SK-N-SH (cell line): ENCODE measurements at regions not wholly inside any gene's neighbourhood (a gene's known extent, or its start where the extent isn't known, plus 50 kb on each side); places are given as distances from the start of the nearest gene placed in this dataset.

Source experiments
- CTCF ChIA-PET: fragments of 300-600, 350-600 bp; formaldehyde crosslinking; extraction: SDS; loops from one replicate; lab custom pipeline; 2021; lab: Yijun Ruan, JAX
- POLR2A ChIA-PET: fragments of 350-600 bp; sonication (Branson Sonifier 250); formaldehyde crosslinking; extraction: SDS; loops from one replicate; lab custom pipeline; 2020; ENCODE audit warnings: antibody characterized with exemption, inconsistent platforms; lab: Yijun Ruan, JAX
- DNase-seq: peaks from one replicate; pipeline ENCODE4 v3.0.0; 2012
- H2AFZ ChIP-seq: fragments of 200-600 bp; sonication (generic); 2 replicates; pipeline ENCODE4 v1.8.1; 2016; ENCODE audit warnings: antibody characterized with exemption, mild to moderate bottlenecking, low read depth
- H3F3A ChIP-seq: fragments of 200-600 bp; sonication (generic); replicated peaks from 2 replicates; pipeline ENCODE3; 2016; ENCODE audit warnings: antibody characterized with exemption, mild to moderate bottlenecking; ENCODE audit not compliant: insufficient read depth
- H3K27ac ChIP-seq, 2 experiments: fragments of 200-500 bp in 1 of 2; fragments of 200-600 bp in 1 of 2; sonication (Bioruptor generic) in 1 of 2; sonication (generic), shearing (Covaris generic) in 1 of 2; 2 replicates each; pipeline versions ENCODE4 v1.5.1 to v1.6.1; 2014 to 2016; ENCODE audit warnings: low read depth in 2 of 2, inconsistent platforms in 1 of 2, low read length in 1 of 2, mild to moderate bottlenecking in 1 of 2, mixed read lengths in 1 of 2
- H3K27me3 ChIP-seq: fragments of 200-600 bp; sonication (generic), shearing (Covaris generic); 2 replicates; pipeline ENCODE4 v1.6.1; 2016; ENCODE audit warnings: mixed run types; ENCODE audit not compliant: insufficient read depth
- H3K36me3 ChIP-seq, 2 experiments: fragments of 200-500 bp in 1 of 2; fragments of 200-600 bp in 1 of 2; sonication (Bioruptor generic) in 1 of 2; sonication (generic) in 1 of 2; replicated peaks in 1 of 2; 2 replicates each; pipeline versions ENCODE3 to v1.5.1; 2014 to 2016; ENCODE audit warnings: low read length in 1 of 2, mild to moderate bottlenecking in 1 of 2; ENCODE audit not compliant: insufficient read depth in 2 of 2, control insufficient read depth in 1 of 2
- H3K4me1 ChIP-seq, 2 experiments: fragments of 200-500 bp in 1 of 2; fragments of 200-600 bp in 1 of 2; sonication (Bioruptor generic) in 1 of 2; sonication (generic), shearing (Covaris generic) in 1 of 2; 2 replicates each; pipeline versions ENCODE4 v1.5.1 to v1.6.1; 2014 to 2016; ENCODE audit warnings: low read depth in 1 of 2, low read length in 1 of 2, mixed run types in 1 of 2; ENCODE audit not compliant: insufficient read depth in 2 of 2, control insufficient read depth in 1 of 2
- H3K4me2 ChIP-seq: fragments of 200-600 bp; sonication (generic), shearing (Covaris generic); 2 replicates; pipeline ENCODE4 v1.6.1; 2017; ENCODE audit warnings: mixed run types
- H3K4me3 ChIP-seq, 2 experiments: fragments of 200-500 bp in 1 of 2; fragments of 200-600 bp in 1 of 2; sonication (Bioruptor generic) in 1 of 2; sonication (generic), shearing (Covaris generic) in 1 of 2; 2 replicates each; pipeline versions ENCODE4 v1.5.1 to v1.8.1; 2014 to 2016; ENCODE audit warnings: low read depth in 2 of 2, inconsistent platforms in 1 of 2, low read length in 1 of 2, mild to moderate bottlenecking in 1 of 2, mixed read lengths in 1 of 2, moderate library complexity in 1 of 2
- H3K79me2 ChIP-seq: fragments of 200-600 bp; sonication (generic); 2 replicates; pipeline ENCODE4 v1.8.1; 2017; ENCODE audit warnings: mild to moderate bottlenecking; ENCODE audit not compliant: insufficient read depth
- H3K9ac ChIP-seq: fragments of 200-600 bp; sonication (generic); 2 replicates; pipeline ENCODE4 v1.6.1; 2017; ENCODE audit warnings: mixed run types
- H3K9me2 ChIP-seq: fragments of 200-600 bp; sonication (generic); 2 replicates; pipeline ENCODE4 v1.6.1; 2017; ENCODE audit warnings: mixed run types
- H3K9me3 ChIP-seq: fragments of 200-600 bp; sonication (generic); 2 replicates; pipeline ENCODE4 v1.6.1; 2017; ENCODE audit warnings: mixed run types, mild to moderate bottlenecking, moderate library complexity
- H4K20me1 ChIP-seq: fragments of 200-600 bp; sonication (generic); 2 replicates; pipeline ENCODE4 v1.6.1; 2017; ENCODE audit warnings: mild to moderate bottlenecking, mixed run types; ENCODE audit not compliant: insufficient read depth
- CHD2 ChIP-seq: fragments of 150-350 bp; IDR thresholded peaks from 2 replicates; pipeline ENCODE4 v1.6.1; 2018; ENCODE audit warnings: low read length; ENCODE audit not compliant: partially characterized antibody
- FOXM1 ChIP-seq: IDR thresholded peaks from 2 replicates; pipeline ENCODE4 v1.4.0; 2012; ENCODE audit warnings: low read depth, mild to moderate bottlenecking
- JUND ChIP-seq: IDR thresholded peaks from 2 replicates; pipeline ENCODE4 v1.4.0; 2012
- NFIC ChIP-seq: IDR thresholded peaks from 2 replicates; pipeline ENCODE4 v1.4.0; 2012; ENCODE audit warnings: borderline replicate concordance
- NRF1 ChIP-seq: IDR thresholded peaks from 2 replicates; pipeline ENCODE4 v1.6.1; 2012; ENCODE audit warnings: low read depth, mild to moderate bottlenecking, low read length
- POLR2AphosphoS5 ChIP-seq: IDR thresholded peaks from 2 replicates; pipeline ENCODE4 v1.6.1; 2012; ENCODE audit warnings: low read depth, low read length
- RFX5 ChIP-seq: IDR thresholded peaks from 2 replicates; pipeline ENCODE4 v1.6.1; 2012; ENCODE audit warnings: mild to moderate bottlenecking, improper control_type of control experiment, low read length
- TCF12 ChIP-seq: IDR thresholded peaks from 2 replicates; pipeline ENCODE4 v1.4.0; 2012
- YY1 ChIP-seq: IDR thresholded peaks from 2 replicates; pipeline ENCODE4 v1.4.0; 2012; ENCODE audit warnings: low read depth, mild to moderate bottlenecking
- WGBS: methylation state at CpG from one replicate; pipeline ENCODE4 v1.1.6; 2017; ENCODE audit warnings: low lambda C conversion rate; 5-methylcytosine and 5-hydroxymethylcytosine counted together
- TF ChIP-seq, protein P1 (sequence below): IDR thresholded peaks from 2 replicates; pipeline ENCODE4 v1.4.0; 2012; ENCODE audit warnings: low read depth, borderline replicate concordance
- TF ChIP-seq, protein P2 (sequence below): IDR thresholded peaks from 2 replicates; pipeline ENCODE4 v1.4.0; 2012; ENCODE audit warnings: low read depth, borderline replicate concordance
- TF ChIP-seq, protein P3 (sequence below): fragments of 200-600 bp; sonication (generic); IDR thresholded peaks from 2 replicates; pipeline ENCODE4 v1.6.1; 2017; ENCODE audit warnings: antibody characterized with exemption, mild to moderate bottlenecking, moderate library complexity
- TF ChIP-seq, protein P4 (sequence below): fragments of 150-350 bp; IDR thresholded peaks from 2 replicates; pipeline ENCODE4 v1.6.1; 2017; ENCODE audit warnings: antibody characterized with exemption, low read length, low read depth, borderline replicate concordance
- TF ChIP-seq, protein P5 (sequence below): fragments of 150-350 bp; IDR thresholded peaks from 2 replicates; pipeline ENCODE4 v1.6.1; 2016; ENCODE audit warnings: mild to moderate bottlenecking, low read depth, low read length
- TF ChIP-seq, protein P6 (sequence below): IDR thresholded peaks from 2 replicates; pipeline ENCODE4; 2012
- TF ChIP-seq, protein P7 (sequence below): IDR thresholded peaks from 2 replicates; pipeline ENCODE4 v1.4.0; 2012; ENCODE audit warnings: low read depth

DNA sequence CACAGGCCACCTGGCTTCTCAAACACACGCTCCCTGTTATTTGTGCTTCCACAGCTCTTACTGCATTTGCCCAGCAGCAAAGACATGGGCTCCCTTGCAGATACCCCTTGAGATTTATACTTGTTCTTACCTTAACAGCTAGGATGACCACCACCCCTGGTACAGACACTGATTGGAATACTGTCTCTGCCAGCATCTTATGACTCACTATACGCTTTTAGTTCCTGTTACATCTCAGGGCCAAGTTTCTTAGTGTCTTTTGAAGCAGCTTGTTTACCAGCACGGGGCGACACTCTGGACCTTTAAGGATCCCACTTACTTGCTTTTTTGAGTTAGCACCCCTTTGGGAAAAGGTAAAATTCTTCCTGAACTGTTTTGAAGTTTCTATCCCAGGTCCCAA is 874.8 kb downstream of the KCNT2 start:
- Histone ChIP-seq H3K27ac (no peak overlapping the region), H3K79me2 (no peaks in the 10 kb centered on the region), H3F3A (no peaks in the 10 kb centered on the region), H3K4me3 (no peak overlapping the region), H4K20me1 (no peaks in the 10 kb centered on the region), H3K9me2 (no peaks in the 10 kb centered on the region), H3K27me3 (no peaks in the 10 kb centered on the region), H3K9ac (no peak overlapping the region), H3K4me2 (no peak overlapping the region), H3K4me1 (no peaks in the 10 kb centered on the region), H3K36me3 (no peaks in the 10 kb centered on the region), H3K9me3 (no peaks in the 10 kb centered on the region), H2AFZ (no peak overlapping the region)
- DNase-seq, result no peak
- TF ChIP-seq RFX5, result no peak
- no peak for TF ChIP-seq TCF12
- TF ChIP-seq, protein P1, sequence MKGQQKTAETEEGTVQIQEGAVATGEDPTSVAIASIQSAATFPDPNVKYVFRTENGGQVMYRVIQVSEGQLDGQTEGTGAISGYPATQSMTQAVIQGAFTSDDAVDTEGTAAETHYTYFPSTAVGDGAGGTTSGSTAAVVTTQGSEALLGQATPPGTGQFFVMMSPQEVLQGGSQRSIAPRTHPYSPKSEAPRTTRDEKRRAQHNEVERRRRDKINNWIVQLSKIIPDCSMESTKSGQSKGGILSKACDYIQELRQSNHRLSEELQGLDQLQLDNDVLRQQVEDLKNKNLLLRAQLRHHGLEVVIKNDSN, result no peak
- TF ChIP-seq JUND, result no peak
- TF ChIP-seq, protein P2, sequence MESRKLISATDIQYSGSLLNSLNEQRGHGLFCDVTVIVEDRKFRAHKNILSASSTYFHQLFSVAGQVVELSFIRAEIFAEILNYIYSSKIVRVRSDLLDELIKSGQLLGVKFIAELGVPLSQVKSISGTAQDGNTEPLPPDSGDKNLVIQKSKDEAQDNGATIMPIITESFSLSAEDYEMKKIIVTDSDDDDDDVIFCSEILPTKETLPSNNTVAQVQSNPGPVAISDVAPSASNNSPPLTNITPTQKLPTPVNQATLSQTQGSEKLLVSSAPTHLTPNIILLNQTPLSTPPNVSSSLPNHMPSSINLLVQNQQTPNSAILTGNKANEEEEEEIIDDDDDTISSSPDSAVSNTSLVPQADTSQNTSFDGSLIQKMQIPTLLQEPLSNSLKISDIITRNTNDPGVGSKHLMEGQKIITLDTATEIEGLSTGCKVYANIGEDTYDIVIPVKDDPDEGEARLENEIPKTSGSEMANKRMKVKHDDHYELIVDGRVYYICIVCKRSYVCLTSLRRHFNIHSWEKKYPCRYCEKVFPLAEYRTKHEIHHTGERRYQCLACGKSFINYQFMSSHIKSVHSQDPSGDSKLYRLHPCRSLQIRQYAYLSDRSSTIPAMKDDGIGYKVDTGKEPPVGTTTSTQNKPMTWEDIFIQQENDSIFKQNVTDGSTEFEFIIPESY, result no peak
- TF ChIP-seq, protein P3, sequence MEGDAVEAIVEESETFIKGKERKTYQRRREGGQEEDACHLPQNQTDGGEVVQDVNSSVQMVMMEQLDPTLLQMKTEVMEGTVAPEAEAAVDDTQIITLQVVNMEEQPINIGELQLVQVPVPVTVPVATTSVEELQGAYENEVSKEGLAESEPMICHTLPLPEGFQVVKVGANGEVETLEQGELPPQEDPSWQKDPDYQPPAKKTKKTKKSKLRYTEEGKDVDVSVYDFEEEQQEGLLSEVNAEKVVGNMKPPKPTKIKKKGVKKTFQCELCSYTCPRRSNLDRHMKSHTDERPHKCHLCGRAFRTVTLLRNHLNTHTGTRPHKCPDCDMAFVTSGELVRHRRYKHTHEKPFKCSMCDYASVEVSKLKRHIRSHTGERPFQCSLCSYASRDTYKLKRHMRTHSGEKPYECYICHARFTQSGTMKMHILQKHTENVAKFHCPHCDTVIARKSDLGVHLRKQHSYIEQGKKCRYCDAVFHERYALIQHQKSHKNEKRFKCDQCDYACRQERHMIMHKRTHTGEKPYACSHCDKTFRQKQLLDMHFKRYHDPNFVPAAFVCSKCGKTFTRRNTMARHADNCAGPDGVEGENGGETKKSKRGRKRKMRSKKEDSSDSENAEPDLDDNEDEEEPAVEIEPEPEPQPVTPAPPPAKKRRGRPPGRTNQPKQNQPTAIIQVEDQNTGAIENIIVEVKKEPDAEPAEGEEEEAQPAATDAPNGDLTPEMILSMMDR, result no peak
- TF ChIP-seq NFIC, result no peak
- TF ChIP-seq, protein P4, sequence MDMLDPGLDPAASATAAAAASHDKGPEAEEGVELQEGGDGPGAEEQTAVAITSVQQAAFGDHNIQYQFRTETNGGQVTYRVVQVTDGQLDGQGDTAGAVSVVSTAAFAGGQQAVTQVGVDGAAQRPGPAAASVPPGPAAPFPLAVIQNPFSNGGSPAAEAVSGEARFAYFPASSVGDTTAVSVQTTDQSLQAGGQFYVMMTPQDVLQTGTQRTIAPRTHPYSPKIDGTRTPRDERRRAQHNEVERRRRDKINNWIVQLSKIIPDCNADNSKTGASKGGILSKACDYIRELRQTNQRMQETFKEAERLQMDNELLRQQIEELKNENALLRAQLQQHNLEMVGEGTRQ, result no peak
- TF ChIP-seq, protein P5, sequence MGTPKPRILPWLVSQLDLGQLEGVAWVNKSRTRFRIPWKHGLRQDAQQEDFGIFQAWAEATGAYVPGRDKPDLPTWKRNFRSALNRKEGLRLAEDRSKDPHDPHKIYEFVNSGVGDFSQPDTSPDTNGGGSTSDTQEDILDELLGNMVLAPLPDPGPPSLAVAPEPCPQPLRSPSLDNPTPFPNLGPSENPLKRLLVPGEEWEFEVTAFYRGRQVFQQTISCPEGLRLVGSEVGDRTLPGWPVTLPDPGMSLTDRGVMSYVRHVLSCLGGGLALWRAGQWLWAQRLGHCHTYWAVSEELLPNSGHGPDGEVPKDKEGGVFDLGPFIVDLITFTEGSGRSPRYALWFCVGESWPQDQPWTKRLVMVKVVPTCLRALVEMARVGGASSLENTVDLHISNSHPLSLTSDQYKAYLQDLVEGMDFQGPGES, result no peak
- TF ChIP-seq, protein P6, sequence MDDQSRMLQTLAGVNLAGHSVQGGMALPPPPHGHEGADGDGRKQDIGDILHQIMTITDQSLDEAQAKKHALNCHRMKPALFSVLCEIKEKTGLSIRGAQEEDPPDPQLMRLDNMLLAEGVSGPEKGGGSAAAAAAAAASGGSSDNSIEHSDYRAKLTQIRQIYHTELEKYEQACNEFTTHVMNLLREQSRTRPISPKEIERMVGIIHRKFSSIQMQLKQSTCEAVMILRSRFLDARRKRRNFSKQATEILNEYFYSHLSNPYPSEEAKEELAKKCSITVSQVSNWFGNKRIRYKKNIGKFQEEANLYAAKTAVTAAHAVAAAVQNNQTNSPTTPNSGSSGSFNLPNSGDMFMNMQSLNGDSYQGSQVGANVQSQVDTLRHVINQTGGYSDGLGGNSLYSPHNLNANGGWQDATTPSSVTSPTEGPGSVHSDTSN, result no peak
- no peak for TF ChIP-seq POLR2AphosphoS5
- TF ChIP-seq CHD2, result no peak
- no peak for TF ChIP-seq YY1
- no peak for TF ChIP-seq FOXM1
- TF ChIP-seq NRF1, result no peak
- TF ChIP-seq, protein P7, sequence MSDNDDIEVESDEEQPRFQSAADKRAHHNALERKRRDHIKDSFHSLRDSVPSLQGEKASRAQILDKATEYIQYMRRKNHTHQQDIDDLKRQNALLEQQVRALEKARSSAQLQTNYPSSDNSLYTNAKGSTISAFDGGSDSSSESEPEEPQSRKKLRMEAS, result no peak
- ChIA-PET CTCF (interaction anchor here (0.5 to 1.3 kb wide), 4 partner anchors 9 to 36 kb away, joined by 3 to 4 read pairs (median 3); no protein-coding TSS in a partner anchor), POLR2A (no interaction called here)
- WGBS, result 62% methylated on average over 4 of the region's 4 CpGs
